ENCODE measurements at regions not wholly inside any gene's neighbourhood (a gene's known extent, or its start where the extent isn't known, plus 50 kb on each side); places are given as distances from the start of the nearest gene placed in this dataset.

DNA sequence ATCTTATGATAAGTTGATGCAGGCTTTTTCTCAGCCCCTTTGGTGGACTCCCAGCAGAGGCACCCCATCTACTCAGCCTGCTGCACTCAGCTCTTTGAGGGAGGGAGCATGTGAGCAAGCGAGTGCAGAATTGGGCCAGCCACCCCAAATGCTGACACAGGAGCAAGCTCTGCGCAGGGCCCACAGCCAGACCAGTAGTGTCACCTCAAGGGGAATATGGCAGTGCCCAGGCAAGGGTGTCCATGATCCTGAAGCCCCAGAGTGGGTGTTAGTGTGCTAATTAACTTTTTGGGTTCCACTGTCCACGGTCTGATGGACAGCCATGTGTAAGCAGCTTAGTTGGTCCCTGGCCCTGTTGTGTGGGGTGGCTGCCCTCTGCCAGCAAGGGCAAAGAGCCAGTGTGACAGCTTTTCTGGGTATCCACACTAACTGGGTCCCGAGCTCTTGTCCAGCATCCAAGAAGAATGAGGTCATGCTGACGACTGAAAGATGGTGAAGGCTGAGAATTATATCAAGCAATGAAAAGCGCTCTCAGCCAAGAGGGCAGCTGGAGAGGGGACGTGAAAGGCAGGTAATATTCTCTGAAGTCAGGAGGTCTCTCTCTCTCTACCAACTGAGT, 898.3 kb upstream of the PCDH9 start:
- TF ChIP-seq, protein P1, sequence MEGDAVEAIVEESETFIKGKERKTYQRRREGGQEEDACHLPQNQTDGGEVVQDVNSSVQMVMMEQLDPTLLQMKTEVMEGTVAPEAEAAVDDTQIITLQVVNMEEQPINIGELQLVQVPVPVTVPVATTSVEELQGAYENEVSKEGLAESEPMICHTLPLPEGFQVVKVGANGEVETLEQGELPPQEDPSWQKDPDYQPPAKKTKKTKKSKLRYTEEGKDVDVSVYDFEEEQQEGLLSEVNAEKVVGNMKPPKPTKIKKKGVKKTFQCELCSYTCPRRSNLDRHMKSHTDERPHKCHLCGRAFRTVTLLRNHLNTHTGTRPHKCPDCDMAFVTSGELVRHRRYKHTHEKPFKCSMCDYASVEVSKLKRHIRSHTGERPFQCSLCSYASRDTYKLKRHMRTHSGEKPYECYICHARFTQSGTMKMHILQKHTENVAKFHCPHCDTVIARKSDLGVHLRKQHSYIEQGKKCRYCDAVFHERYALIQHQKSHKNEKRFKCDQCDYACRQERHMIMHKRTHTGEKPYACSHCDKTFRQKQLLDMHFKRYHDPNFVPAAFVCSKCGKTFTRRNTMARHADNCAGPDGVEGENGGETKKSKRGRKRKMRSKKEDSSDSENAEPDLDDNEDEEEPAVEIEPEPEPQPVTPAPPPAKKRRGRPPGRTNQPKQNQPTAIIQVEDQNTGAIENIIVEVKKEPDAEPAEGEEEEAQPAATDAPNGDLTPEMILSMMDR (IDR thresholded peaks at IDR 0.05), result no peak
- no peak for TF ChIP-seq POLR2AphosphoS5 (IDR thresholded peaks at IDR 0.05)
- no peak for TF ChIP-seq EP300 (IDR thresholded peaks at IDR 0.05)

Measured in sigmoid colon (tissue), 4 donors.